GM13977 (cell line): ENCODE measurements at regions not wholly inside any gene's neighbourhood (a gene's known extent, or its start where the extent isn't known, plus 50 kb on each side); places are given as distances from the start of the nearest gene placed in this dataset.

Source experiments
- DNase-seq: peaks from one replicate; pipeline ENCODE4 v3.0.0; 2012; ENCODE audit warnings: low spot score
- CTCF ChIP-seq: IDR thresholded peaks from 2 replicates; pipeline ENCODE4 v1.5.1; 2012; ENCODE audit warnings: mild to moderate bottlenecking, control low read depth; ENCODE audit not compliant: insufficient read depth; ENCODE audit errors: extremely low read depth, missing control alignments
- in situ Hi-C: fragments of 300-500 bp; cut with MboI; formaldehyde crosslinking; loops from one replicate; pipeline ENCODE4 v1.12.0; 2022; ENCODE audit warnings: low sequenced_read_pairs, low pct_unique_long_range_greater_than_20kb, mixed read lengths, inconsistent platforms; ENCODE audit not compliant: unreplicated experiment

- in situ Hi-C loops = no loop called here
- no peak for TF ChIP-seq CTCF
These were observed 52.8 kb downstream of the FAM43A start for GRCh38 chr3:194738254-194739093.

GRCh38 chr3:194739498-194740284 is 54.0 kb downstream of the FAM43A start:
- no peak for TF ChIP-seq CTCF
- no peak for DNase-seq
- in situ Hi-C loops = no loop called here

More at GRCh38 chr3:194738254-194739093, 52.8 kb downstream of the FAM43A start:
- no peak for DNase-seq

GRCh38 chr3:194740859-194741491 is 55.3 kb downstream of the FAM43A start:
- no peak for DNase-seq
- in situ Hi-C loops = no loop called here
- TF ChIP-seq CTCF = no peak

- in situ Hi-C loops = no loop called here
- no peak for DNase-seq
- TF ChIP-seq CTCF = no peak
These were observed 56.2 kb downstream of the FAM43A start for GRCh38 chr3:194741916-194742315.

GRCh38 chr3:194744826-194745225 is 59.1 kb downstream of the FAM43A start:
- in situ Hi-C loops = no loop called here
- DNase-seq = no peak
- TF ChIP-seq CTCF = no peak

- DNase-seq = no peak
- no peak for TF ChIP-seq CTCF
- in situ Hi-C loops = no loop called here
These were observed 59.9 kb downstream of the FAM43A start for GRCh38 chr3:194745422-194746184.
